HS-5 (cell line): ENCODE measurements at regions not wholly inside any gene's neighbourhood (a gene's known extent, or its start where the extent isn't known, plus 50 kb on each side); places are given as distances from the start of the nearest gene placed in this dataset.
"Not testable (repeated sequence)": the region's sequence is repeated elsewhere in the genome, so short reads cannot be mapped to it uniquely, and the experiment has no call there.

Experiments
- DNase-seq: peaks from one replicate; pipeline ENCODE4 v3.0.0-alpha.2; 2012; ENCODE audit warnings: low read depth

DNA sequence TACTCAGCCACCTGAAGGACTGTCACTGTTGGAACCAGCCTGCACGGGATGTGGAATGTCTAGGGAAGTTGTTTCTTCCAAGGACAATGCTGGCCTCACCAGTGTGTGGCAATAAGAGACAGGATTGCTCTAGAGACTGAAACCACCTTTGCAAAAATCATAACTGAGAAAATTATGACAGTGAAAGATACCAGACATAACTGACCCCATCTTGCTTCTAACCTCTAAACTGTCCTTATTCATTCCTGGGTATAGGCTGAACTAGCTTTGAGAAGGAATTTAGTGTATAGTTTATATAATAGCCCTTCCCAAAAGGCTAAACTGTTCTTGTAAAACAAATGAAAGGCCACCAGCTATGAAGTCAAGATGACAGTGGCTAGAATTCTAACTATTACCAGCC, 83.6 kb downstream of the IER5 start:
- DNase-seq, result no peak

DNA sequence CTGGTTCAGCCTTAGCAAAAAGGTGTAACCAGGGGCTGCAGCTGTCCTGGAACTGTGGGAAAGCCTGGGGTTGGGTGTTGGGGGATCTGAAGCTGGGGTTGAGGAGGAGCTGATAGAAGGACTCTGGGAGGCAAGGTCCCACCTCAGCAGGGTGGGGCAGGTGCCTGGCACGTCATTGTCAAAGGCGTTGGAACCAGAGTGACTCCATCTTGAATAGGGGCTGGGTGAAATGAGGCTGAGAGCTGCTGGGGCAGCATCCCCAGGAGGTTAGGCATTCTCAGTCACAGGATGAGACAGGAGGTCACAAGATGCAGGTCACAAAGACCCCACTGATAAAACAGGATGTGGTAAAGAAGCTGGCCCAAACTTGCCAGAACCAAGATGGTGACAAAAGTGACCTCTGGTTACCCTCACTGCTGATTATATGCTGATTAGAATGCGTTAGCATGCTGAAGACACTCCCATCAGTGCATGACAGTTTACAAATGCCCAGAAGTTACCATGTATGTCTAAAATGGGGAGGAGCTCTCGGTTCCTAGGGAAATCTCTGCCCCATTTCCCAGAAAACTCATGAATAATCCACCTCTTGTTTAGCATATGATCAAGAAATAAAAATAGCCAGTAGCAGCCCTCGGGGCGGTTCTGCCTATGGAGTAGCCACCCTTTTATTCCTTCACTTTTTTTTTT, 85.4 kb downstream of the IER5 start:
- no peak for DNase-seq

DNA sequence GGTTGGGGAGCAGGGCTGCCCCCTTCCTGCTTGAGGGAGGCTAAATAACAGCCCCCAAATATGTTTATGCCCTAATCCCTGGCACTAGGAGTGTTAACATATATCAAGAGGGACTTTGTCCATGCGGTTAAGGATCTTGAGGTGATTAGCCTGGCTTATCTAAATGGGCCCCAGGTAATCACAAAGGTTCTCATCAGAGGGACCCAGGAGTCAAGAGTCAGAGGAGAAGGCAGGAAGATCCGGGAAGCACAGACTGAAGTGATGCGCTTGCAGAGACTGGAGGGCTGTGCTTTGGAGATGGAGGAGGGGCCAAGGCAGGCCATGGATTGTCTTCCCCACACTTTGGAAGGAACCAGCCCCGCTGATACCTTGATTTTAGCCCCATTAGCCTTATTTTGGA, 86.4 kb downstream of the IER5 start:
- no peak for DNase-seq

GRCh38 chr1:181175356-181175910, 86.9 kb downstream of the IER5 start:
- no peak for DNase-seq

- DNase-seq, result no peak
Observed at GRCh38 chr1:181175955-181176354, 87.5 kb downstream of the IER5 start.

DNA sequence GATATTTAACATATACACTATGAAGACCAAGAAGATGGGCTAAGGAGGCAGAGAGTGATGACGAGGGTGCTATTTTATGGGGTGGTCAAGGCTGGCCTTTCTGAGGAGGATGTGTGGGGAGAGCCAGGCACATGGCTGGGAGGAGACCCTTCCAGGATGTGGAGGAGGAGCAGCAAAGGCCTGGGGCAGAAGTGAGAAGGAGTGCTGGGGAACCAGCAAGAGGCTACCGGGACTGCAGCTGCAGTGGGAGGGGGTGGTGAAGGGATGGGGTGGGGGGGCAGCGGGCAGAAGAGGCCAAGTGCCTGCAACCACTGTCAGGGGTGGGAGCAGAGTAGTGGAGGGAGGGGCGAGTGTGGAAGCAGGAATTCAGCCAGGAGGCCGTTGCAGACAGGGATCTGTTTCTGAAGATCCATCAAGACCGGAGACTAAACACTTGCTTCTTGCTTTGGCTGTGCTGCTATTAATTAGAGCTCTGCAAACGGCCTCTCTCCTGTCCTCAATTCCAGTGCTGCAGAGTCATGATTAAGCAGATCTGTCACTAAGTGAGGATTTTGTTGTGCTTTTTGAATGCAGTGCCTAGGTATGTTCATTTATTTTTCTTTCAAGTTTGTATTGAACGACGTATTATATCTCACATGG, 89.9 kb downstream of the IER5 start:
- no peak for DNase-seq

- no peak for DNase-seq
Observed at GRCh38 chr1:181179279-181179986, 90.9 kb downstream of the IER5 start.

GRCh38 chr1:181179987-181180365, 91.5 kb downstream of the IER5 start:
- no peak for DNase-seq

- DNase-seq, result no peak
Observed at GRCh38 chr1:181180407-181181031, 92.0 kb downstream of the IER5 start.

DNA sequence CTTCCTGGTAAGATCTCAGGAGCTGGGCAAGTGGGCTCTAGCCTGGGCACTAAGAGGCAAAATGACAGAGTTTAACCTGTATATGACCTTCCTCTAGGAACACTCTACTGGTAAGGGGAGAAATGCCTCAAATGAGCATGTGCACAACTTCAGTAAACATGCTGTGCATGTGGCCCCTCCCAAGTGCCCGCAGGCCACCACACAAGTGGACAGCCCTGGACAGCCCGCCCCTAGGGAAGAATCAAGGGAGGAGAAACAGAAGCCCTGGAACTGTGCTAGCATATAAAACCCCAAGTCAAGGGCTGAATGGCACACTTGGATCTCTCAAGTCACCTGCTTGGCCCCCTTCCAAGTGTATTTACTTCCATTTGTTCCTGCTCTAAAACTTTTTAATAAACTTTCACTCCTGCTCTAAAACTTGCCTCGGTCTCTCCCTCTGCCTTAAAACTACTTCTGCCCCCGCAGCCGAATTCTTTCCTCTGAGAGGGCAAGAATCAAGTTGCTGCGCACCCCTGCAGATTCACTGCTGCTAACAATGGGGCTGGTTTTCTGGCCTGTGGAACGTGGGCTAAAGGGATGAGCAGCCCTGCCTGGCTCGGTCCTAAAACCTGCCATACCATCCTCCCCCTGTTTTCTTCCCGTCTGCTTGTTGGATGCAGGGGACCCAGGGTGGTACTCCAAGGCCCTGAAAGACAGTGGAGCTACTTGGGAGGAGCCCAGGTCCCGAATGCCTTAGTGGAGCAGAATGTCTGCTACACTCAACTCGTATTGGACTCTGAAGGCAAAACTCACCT, 93.5 kb downstream of the IER5 start:
- no peak for DNase-seq

DNA sequence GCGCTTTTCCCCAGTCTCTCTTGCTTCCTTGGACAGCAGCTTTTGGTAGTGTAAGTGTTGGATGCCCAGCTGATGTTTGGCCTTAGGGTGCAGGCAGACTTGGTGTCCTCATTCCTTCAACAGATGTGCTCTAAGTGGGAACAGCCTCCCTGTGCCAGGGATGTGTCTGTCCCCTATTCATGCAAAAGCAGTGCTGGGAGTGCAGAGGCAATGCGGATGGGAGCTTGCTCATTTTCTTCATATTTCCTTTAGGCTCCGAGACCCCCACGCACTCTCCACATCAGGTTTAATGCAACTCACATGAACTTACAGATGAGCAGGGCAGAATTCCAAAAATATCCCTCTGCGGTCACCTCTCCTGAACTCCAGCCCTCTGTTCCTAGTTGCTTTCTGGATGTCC, 96.1 kb downstream of the IER5 start:
- DNase-seq, result no peak

DNA sequence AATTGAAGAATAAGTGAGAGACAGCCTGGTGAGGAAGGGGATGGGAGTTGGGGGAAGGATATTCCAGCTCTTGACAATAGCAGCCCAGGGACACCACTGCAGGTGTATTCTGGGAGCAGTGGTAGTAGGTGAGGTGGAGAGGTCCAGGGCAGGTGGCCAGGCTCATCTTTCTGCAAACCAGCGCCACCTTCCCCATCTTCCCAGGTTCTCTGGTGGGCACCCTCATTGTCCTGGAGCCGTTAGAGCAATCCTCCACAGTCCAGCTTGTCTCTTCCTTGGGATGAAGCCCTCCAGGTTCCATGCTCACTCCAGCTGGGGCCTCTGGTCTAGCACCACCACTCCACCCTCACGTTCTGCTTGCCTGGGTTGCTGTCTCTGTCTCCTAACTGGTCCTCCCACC, 97.0 kb downstream of the IER5 start:
- no peak for DNase-seq

GRCh38 chr1:181186133-181186532, 97.6 kb downstream of the IER5 start:
- not testable (repeated sequence) for DNase-seq

- DNase-seq, result no peak
Observed at GRCh38 chr1:181187337-181188126, 99.0 kb downstream of the IER5 start.

DNA sequence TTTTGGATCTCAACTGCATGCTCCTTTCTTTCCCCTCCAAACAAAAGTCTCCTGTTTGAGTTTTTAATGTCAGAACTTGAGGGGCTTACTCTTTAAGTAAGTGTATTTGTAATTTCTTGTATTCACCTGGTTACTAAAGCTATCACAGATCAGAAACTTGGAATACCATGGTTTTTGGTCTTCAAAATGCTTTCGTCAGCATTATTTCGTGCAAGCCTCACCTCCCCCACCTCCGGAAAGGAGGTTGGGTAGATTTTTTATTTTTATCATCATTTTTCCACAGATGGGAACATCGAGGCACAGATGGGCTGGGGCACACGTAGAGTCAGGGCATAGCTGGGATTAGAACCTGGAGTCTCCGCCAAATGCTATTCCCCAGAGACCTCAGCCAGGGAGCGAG, 100.7 kb downstream of the IER5 start:
- DNase-seq, result no peak

DNA sequence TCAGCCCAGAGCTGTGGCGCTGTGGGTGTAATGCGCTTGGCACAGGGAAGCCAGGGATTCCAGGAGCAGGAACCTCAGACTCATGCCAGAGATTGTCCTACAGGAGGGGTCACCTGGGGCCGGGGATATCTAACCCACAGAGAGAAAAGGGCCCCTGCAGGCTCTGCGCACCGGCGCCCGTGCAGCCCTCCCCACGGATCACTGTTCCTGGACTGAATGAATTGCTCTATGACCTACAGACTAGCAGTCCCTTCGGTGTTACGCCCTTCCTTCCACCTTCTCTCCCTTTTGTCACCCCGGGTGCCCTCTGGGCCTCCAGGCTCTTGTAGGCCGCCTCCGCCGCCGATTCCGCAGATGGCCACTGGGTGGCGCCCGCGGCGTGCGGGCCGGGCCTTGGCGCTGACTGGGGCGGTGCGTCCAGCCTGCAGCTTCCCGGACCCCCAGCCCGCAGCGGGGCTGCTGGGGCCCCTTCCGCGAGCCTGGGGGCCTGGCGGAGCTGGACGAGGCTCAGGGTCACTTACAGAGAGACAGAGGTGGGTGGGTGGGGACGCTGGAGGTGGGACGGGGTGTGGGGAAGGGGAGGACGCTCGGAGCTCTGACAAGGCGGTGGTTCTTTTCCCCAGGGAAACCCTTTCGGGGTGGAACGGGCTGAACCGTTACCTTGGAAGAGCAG, 101.3 kb downstream of the IER5 start:
- DNase-seq, result no peak

DNA sequence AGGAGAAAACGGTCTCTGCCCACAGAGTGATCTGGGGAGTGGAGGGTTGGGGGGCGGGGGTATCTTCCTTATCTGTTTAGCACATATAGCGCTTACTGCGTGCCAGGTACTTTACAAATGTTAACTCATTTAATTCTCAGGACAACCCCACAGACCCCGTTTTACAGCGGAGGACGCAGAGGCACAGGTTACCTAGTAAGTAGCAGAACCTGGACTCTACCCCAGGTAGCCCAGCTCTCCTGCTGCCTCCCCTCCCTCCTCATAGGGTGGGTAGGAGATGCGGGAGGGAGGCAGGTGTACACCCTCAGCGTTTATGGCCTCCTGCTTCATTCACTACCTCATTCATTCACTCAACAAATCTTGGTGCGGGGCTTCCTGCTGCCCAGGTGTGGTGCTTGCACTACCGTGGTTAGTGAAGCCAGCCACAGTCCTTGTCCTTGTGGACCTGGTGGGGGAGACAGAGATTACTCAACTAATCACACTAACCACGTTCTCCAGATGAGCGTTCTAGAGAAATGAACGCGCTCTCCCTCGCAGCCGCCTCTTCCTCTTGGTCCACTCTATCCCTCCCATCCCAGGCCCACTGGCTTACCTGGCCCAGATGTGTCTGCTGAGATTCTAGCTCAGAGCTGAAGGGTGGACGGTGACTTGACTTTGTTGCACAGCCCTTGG, 102.0 kb downstream of the IER5 start:
- no peak for DNase-seq

DNA sequence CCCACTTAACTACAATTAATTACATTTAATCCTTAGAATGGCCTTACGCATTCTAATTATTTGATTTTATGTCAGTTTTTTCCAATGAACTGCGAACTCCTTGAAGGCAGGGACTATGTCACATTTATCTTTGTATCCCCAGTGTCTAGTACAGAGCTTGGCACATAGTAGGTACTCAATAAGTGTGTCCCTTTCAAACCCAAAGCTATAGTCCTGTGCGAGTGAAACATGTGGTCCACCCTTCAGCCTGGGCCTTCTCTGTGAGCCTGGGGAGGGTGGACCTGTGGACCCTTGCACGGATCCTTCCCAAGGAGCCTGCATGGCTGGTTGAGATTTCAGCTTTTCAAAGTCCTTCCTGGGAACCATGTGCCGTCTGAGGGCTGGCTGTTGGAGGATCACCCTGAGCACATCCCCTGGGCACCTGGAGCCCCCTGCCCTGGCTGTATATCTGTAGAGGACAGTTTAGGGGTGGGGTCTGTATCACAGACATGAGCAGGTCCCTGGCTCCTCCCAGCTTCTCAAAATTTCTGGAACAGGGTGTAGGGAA, 103.1 kb downstream of the IER5 start:
- DNase-seq, result no peak

GRCh38 chr1:181192316-181192715, 103.8 kb downstream of the IER5 start:
- no peak for DNase-seq
